OCI-LY7 (cell line): ENCODE measurements at regions not wholly inside any gene's neighbourhood (a gene's known extent, or its start where the extent isn't known, plus 50 kb on each side); places are given as distances from the start of the nearest gene placed in this dataset.
"Not testable (repeated sequence)": the region's sequence is repeated elsewhere in the genome, so short reads cannot be mapped to it uniquely, and the experiment has no call there.

Experiments used
- BruUV-seq: library from RNA; stranded (reverse); fragments of 400-500 nt; replicated peaks from 2 replicates; lab custom pipeline; 2021; lab: Mats Ljungman, UMichigan
- CTCF ChIA-PET: fragments of 300-600 bp; sonication (Branson Sonifier 250); formaldehyde crosslinking; loops from one replicate; lab custom pipeline; 2022; ENCODE audit warnings: antibody characterized with exemption; ENCODE audit not compliant: unreplicated experiment; lab: Charles Lee
- POLR2A ChIA-PET: fragments of 300-600 bp; sonication (Branson Sonifier 250); formaldehyde crosslinking; loops from one replicate; lab custom pipeline; 2022; ENCODE audit warnings: antibody characterized with exemption; lab: Charles Lee
- DNase-seq: peaks from one replicate; pipeline ENCODE4 v3.0.0-alpha.2; 2015; ENCODE audit warnings: low spot score
- H2AFZ ChIP-seq: fragments of 200-600 bp; sonication (generic), shearing (Covaris generic); 2 replicates; pipeline ENCODE4 v1.6.1; 2014; ENCODE audit warnings: mild to moderate bottlenecking, antibody characterized with exemption, low read length, moderate library complexity
- H3K27ac ChIP-seq: fragments of 200-600 bp; sonication (generic); 2 replicates; pipeline ENCODE4 v1.5.1; 2014; ENCODE audit warnings: mixed run types, low read depth, mild to moderate bottlenecking, moderate library complexity, low read length, inconsistent platforms; ENCODE audit not compliant: poor library complexity, severe bottlenecking
- H3K36me3 ChIP-seq: fragments of 200-600 bp; sonication (generic); 2 replicates; pipeline ENCODE4 v1.6.1; 2014; ENCODE audit warnings: mild to moderate bottlenecking, antibody characterized with exemption, low read length, moderate library complexity, mixed read lengths; ENCODE audit not compliant: insufficient read depth
- H3K4me1 ChIP-seq: fragments of 200-600 bp; sonication (generic); 2 replicates; pipeline ENCODE4 v1.5.1; 2014; ENCODE audit warnings: mild to moderate bottlenecking, low read length; ENCODE audit not compliant: insufficient read depth, poor library complexity, severe bottlenecking
- H3K4me2 ChIP-seq: fragments of 200-600 bp; sonication (generic); 2 replicates; pipeline ENCODE4 v1.6.1; 2014; ENCODE audit warnings: mild to moderate bottlenecking, low read length
- H3K4me3 ChIP-seq: fragments of 200-600 bp; sonication (generic); 2 replicates; pipeline ENCODE4 v1.5.1; 2014; ENCODE audit warnings: mild to moderate bottlenecking, low read depth, low read length; ENCODE audit not compliant: poor library complexity, severe bottlenecking
- H3K79me2 ChIP-seq: fragments of 200-600 bp; sonication (generic); 2 replicates; pipeline ENCODE4 v1.6.1; 2016; ENCODE audit warnings: low read depth, mild to moderate bottlenecking, low read length, moderate library complexity, mixed read lengths; ENCODE audit not compliant: insufficient read depth
- H3K9me2 ChIP-seq: fragments of 200-600 bp; sonication (generic); 2 replicates; pipeline ENCODE4 v1.6.1; 2016; ENCODE audit warnings: mild to moderate bottlenecking, low read length, mixed read lengths; ENCODE audit not compliant: insufficient read depth
- H3K9me3 ChIP-seq: fragments of 200-600 bp; sonication (generic); 2 replicates; pipeline ENCODE4 v1.6.1; 2014; ENCODE audit warnings: mild to moderate bottlenecking, mixed run types, low read length, mixed read lengths
- H4K20me1 ChIP-seq: fragments of 200-600 bp; sonication (generic); 2 replicates; pipeline ENCODE4 v1.6.1; 2014; ENCODE audit warnings: mild to moderate bottlenecking, antibody characterized with exemption, low read length, moderate library complexity, mixed read lengths; ENCODE audit not compliant: insufficient read depth
- CTCF ChIP-seq: fragments of 200-600 bp; sonication (generic); conservative IDR thresholded peaks from 2 replicates; pipeline ENCODE4 v1.5.1; 2014; ENCODE audit warnings: mild to moderate bottlenecking, antibody characterized with exemption, low read length, moderate library complexity, mixed read lengths
- EZH2phosphoT487 ChIP-seq: fragments of 200-600 bp; sonication (generic); IDR thresholded peaks from 2 replicates; pipeline ENCODE4 v1.6.1; 2018; ENCODE audit warnings: low read depth, borderline replicate concordance, mild to moderate bottlenecking, mixed run types, antibody characterized with exemption, low read length, moderate library complexity, mixed read lengths
- intact Hi-C: fragments of 100-400 bp; cut with micrococcal nuclease; formaldehyde crosslinking; loops from one replicate; pipeline ENCODE4 v1.10.0; 2022; ENCODE audit not compliant: unreplicated experiment

- Histone ChIP-seq H2AFZ (no peak overlapping the region), H3K9me3 (no peaks in the 10 kb centered on the region), H3K36me3 (no peaks in the 10 kb centered on the region), H3K4me3 (no peak overlapping the region), H3K79me2 (no peaks in the 10 kb centered on the region), H3K27ac (no peak overlapping the region), H3K9me2 (no peaks in the 10 kb centered on the region), H3K4me2 (no peak overlapping the region), H4K20me1 (no peaks in the 10 kb centered on the region), H3K4me1 (peaks cover 17% of the 10 kb centered on the region)
- CTCF ChIA-PET, result no interaction called here
- intact Hi-C loops, result no loop called here
- TF ChIP-seq CTCF (no peak), EZH2phosphoT487 (no peak)
- POLR2A ChIA-PET, result interaction anchor here (1.3 to 1.4 kb wide), 2 partner anchors 11 to 17 kb away, joined by 3 to 4 read pairs; no protein-coding TSS in a partner anchor
- BruUV-seq, result no TSS peak
- DNase-seq, result no peak
Measured at GRCh38 chr10:53033396-53033795, 260.8 kb upstream of the MBL2 start.

- H4K20me1 ChIP-seq, BruUV-seq, H3K27ac ChIP-seq, POLR2A ChIA-PET, CTCF ChIA-PET, H3K36me3 ChIP-seq, H3K9me2 ChIP-seq, intact Hi-C loops, H3K79me2 ChIP-seq, H3K9me3 ChIP-seq: not testable (repeated sequence)
- Histone ChIP-seq H2AFZ (peak overlapping the region; percentile 93), H3K4me3 (peak overlapping the region; percentile 30), H3K4me2 (peak overlapping the region; percentile 44), H3K4me1 (peaks cover 21% of the 10 kb centered on the region)
- peak; percentile 69 for DNase-seq
Measured at GRCh38 chr10:53029872-53030849, 257.6 kb upstream of the MBL2 start.

DNA sequence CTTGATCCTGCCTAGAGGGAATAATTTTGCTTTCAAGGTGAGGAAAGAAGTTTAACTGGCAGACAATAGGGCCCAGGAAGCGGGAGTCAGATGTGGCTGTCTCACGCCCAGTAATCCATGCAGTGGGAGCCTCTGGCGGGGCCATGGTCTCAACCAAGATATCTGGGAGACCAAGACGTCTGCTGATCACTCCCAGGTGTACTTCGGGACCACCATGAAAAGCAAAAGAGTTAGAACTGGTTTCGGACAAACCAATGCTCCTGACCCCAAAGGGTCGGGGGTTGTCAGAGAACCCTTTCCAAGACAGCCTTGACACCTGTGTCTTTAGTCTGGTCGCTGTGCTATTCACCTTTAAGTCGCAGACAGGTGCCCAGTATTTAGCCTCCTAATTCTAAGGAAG is 256.9 kb upstream of the MBL2 start:
- no TSS peak for BruUV-seq
- Histone ChIP-seq H4K20me1 (no peaks in the 10 kb centered on the region), H3K9me3 (no peaks in the 10 kb centered on the region), H3K36me3 (no peaks in the 10 kb centered on the region), H3K4me3 (no peak overlapping the region), H3K79me2 (no peaks in the 10 kb centered on the region), H3K4me2 (peak overlapping the region; percentile 44), H3K9me2 (no peaks in the 10 kb centered on the region), H2AFZ (peak overlapping the region; percentile 93), H3K27ac (no peak overlapping the region), H3K4me1 (peaks cover 21% of the 10 kb centered on the region)
- intact Hi-C loops, result no loop called here
- ChIA-PET POLR2A (no interaction called here), CTCF (no interaction called here)
- no peak for TF ChIP-seq CTCF
- no peak for TF ChIP-seq EZH2phosphoT487
- no peak for DNase-seq

DNA sequence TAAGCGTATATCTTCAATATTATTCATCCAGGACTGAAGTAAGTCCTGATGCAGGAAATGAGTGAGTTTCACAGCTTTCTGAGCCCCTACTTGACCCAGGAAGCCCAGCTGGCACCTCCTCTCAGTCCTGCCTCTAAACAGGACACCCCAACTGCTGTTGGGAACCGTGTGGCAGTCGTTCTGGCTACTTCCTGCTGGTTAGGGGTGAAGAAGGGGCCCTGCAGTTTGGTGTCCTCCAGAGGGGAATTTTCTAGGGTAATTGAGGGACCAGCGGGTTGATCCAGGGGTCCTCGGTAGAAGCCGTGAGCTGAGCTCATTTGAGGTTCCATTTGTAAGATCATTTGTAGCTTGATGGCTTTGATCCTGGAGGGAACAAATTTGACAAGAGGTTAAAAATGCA is 253.2 kb upstream of the MBL2 start:
- peaks cover 17% of the 10 kb centered on the region for H3K4me1 ChIP-seq
- H3K27ac ChIP-seq, H3K79me2 ChIP-seq, H3K9me3 ChIP-seq, H3K36me3 ChIP-seq, H3K9me2 ChIP-seq, CTCF ChIA-PET, H3K4me3 ChIP-seq, H4K20me1 ChIP-seq, DNase-seq, BruUV-seq, intact Hi-C loops: not testable (repeated sequence)
- peak overlapping the region; percentile 49 for H2AFZ ChIP-seq
- POLR2A ChIA-PET, result interaction anchor here (0.6 to 1.0 kb wide), 3 partner anchors 11 to 1130 kb away, joined by 3 read pairs; no protein-coding TSS in a partner anchor
- peak overlapping the region; percentile 31; the same call in 1 of the 2 replicates for H3K4me2 ChIP-seq
